HG03060 (cell line): ENCODE measurements at regions not wholly inside any gene's neighbourhood (a gene's known extent, or its start where the extent isn't known, plus 50 kb on each side); places are given as distances from the start of the nearest gene placed in this dataset.
"Not testable (repeated sequence)": the region's sequence is repeated elsewhere in the genome, so short reads cannot be mapped to it uniquely, and the experiment has no call there.

Experiments
- ATAC-seq: cut with Tn5 transposase; IDR thresholded peaks from one replicate; pipeline ENCODE4 v1.9.1; 2021; ENCODE audit warnings: low read depth, moderate number of reproducible peaks; ENCODE audit not compliant: unreplicated experiment

DNA sequence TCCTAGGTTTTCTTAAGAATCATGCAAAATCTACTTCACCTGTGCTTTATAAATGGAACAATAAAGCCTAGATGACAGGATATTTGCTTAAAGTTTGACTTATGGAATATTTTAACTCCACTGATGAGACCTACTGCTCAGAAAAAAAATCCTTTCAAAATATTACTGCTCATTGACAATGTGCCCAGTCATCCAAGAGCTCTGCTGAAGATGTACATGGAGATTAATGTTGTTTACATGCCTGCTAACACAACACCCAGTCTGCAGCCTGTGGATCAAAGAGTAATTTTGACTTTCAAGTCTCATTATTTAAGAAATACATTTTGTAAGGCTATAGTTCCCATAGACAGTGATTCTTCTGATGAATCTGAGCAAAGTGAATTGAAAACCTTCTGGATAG is 889.6 kb downstream of the CDH18 start:
- no peak for ATAC-seq

GRCh38 chr5:19099195-19099594 is 888.8 kb downstream of the CDH18 start:
- no peak for ATAC-seq

- ATAC-seq, result no peak
Measured at GRCh38 chr5:19104948-19105347, 883.1 kb downstream of the CDH18 start.

DNA sequence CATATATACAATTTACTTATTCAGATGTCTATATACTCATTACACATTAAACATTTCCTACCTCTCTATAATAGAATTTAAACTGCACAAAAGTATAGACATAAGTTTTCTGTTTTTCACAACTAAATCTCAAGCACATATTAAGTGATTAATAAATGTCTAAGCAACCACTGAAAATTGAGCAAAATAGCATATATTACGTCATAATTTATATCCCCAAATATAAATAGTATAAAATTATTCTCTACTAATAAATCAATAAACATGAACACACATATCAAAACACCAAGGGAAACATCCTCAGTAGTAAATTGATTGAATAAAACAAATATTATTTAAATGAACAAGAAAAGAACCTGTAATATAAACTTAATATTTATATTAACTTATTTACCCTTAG is 865.1 kb downstream of the CDH18 start:
- no peak for ATAC-seq

DNA sequence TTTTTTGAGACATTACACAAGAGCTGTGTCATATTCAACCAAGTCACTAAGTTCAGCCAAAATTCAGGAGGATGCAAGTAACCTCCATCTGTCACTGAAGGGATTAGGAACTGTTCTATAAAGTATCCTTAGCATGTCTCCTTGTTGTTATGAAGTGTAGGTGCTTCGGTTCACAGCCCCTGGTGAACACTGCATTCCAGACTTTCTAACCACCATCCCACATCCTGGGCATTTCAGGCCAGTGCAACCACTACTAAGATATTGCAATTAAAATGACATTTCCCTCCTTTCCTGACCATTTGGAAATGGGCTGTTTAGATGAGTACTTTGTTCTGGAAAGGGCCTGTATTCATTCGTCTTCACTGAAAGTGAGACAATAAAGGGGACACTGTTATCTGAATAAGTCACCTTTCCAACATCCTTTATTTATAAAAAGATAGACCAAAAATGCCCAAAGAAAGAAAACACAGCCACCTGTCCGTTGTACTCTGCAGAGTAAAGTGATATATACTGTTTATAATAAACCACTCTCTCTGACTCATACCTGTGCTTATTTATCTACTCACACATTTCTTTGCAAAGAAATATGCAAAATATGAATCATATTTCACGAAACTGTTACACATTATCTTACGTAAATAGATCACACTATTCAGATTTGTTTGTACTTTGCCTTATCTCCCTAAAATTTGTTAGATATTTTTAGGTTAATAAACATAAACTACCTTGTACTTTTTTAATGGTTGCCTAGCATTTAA is 861.9 kb downstream of the CDH18 start:
- ATAC-seq, result no peak

DNA sequence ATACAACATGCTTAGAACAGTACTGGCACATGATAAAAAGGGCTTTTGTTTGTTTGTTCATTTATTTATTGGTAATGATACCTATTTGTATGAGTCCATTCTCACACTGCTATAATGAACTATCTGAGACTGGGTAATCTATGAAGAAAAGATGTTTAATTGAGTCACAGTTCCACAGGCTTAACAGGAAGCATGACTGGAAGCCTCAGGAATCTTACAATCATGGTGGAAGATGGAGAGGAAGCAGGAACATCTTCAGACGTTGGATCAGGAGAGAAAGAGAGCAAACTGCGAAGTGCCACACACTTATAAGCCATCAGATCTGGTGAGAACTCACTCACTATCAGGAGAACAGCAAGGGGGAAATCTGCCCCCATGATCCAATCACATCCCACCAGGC is 847.7 kb downstream of the CDH18 start:
- no peak for ATAC-seq

GRCh38 chr5:19141937-19142524 is 846.0 kb downstream of the CDH18 start:
- not testable (repeated sequence) for ATAC-seq

DNA sequence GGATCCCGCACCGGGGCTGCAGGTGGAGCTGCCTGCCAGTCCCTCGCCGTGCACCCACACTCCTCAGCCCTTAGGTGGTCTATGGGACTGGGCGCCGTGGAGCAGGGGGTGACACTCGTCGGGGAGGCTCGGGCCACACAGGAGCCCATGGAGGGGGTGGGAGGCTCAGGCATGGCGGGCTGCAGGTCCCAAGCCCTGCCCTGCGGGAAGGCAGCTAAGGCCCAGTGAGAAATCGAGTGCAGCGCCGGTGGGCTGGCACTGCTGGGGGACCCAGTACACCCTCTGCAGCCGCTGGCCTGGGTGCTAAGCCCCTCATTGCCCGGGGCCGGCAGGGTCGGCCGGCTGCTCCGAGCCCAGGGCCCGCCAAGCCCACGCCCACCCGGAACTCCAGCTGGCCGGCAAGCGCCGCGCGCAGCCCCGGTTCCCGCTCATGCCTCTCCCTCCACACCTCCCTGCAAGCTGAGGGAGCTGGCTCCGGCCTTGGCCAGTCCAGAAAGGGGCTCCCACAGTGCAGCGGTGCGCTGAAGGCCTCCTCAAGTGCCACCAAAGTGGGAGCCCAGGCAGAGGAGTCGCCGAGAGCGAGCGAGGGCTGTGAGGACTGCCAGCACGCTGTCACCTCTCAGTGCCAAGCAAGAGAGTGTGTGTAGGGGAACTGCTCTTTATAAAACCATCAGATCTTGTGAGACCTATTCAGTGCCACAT is 845.1 kb downstream of the CDH18 start:
- not testable (repeated sequence) for ATAC-seq

DNA sequence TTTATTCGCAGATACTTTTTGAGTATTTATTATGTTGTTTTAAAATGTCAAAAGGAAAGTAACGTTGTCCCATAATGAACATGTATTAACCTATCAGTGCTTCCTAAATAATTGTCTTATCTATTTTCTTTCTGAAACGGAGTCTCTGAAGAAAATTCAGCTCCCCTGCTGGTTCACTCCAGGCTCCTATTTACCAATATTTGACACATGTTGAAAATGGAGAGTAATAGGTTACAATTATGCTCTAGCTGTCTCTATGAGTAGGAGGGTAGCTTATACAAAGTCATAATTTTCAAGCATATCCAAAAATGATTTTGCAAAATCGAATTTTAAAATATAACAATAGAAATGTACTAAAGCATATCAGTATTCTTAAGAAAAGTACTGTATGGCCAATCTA is 844.1 kb downstream of the CDH18 start:
- no peak for ATAC-seq

DNA sequence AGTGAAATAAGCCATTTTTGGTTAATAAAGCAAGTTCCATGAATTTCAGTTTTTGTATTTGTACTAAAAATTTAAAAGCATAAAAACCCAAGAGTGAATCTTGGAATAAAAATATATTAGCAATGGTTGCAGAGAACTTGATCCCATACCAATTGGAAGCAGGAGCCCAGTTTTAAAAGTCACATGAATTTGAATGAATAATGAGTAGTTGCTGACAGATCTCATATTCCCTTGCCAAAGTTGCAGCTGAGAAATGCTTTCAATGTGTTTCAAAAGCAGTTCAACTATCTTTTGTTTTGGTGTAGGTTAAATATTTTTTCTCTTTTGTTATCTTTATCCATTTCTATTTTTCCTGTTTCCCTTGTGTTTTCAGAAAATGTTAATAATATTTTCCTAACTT is 818.6 kb downstream of the CDH18 start:
- ATAC-seq, result no peak

DNA sequence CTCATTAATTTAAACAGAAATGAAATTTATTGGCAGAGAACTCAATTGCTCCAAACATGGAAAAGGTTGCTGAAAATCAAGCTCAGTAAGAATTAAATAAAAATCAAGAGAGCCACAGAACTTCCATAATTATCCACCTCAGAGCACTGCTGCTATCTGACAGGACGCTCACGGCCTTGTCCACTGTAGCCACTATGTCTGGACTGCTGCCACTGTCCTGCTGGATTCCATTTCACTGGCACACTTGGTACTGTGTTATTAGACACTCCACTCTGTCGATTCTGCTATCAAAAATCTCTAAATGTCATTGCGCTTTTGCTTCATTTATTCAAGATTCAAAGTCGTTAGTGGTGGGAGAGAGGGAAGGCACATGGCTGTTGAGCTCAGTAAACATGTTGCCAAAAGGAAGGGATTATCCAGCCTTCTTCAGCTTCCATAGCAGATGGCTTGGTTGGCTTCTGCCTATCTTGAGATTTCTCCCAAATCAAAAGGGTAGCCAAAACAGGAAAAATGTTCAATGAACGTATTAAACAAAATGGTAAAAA is 815.0 kb downstream of the CDH18 start:
- ATAC-seq, result no peak

DNA sequence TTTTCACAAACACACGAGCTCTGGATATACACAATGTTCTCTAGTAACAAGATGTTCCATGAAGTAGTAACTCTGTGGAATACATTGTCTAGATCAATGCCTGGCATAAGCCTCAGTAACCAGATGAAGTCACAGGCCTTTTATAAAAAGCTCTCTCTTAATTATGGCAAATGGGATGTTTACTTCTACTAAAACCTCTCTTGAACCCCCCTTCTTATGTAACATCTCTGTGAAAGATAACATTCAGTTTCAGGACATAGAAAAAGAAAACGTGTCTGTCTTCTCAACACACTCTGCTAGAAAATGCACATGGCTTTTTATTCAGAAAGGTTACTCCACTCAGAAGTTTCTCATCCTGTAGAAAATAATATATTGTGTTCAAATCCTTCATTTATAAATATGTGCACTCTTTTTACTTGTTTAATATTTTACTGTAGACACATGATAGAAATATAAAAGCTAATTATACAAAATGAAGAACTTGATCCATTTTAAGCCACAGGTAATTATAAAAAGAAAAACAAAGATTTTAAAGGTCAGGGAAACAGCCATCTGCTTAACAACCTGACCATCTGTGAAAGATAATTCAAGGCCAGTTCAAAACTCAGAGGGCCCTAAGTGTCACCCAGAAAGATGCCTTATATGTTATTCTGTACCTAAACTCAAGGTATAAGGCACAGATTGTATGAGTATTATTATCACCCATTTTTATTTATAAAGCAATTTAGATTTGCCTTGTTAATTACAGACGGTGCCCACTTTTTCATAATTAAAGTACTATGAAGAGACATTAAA is 812.0 kb downstream of the CDH18 start:
- ATAC-seq, result no peak

DNA sequence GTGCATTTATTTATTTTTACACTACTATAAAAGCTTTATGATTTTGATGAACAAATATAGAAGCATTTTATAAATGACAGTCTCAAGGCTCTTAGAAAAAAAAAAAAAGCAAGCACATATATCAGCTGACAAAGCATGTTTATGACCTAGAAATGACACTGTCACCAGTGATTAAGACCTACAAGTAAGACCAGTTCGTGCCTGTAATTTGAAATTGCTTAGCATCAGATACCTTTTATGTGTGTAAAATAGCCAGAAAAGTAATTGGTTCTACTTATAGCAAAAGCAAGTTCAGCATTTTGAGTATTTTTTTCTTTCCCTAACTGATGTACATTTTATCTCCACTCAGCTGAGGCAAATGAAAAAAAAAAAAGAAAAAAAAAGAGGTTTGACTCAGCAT is 808.4 kb downstream of the CDH18 start:
- ATAC-seq, result no peak

GRCh38 chr5:19189176-19189575 is 798.8 kb downstream of the CDH18 start:
- ATAC-seq, result no peak

GRCh38 chr5:19193631-19194030 is 794.4 kb downstream of the CDH18 start:
- no peak for ATAC-seq

GRCh38 chr5:19196631-19197030 is 791.4 kb downstream of the CDH18 start:
- ATAC-seq, result no peak

DNA sequence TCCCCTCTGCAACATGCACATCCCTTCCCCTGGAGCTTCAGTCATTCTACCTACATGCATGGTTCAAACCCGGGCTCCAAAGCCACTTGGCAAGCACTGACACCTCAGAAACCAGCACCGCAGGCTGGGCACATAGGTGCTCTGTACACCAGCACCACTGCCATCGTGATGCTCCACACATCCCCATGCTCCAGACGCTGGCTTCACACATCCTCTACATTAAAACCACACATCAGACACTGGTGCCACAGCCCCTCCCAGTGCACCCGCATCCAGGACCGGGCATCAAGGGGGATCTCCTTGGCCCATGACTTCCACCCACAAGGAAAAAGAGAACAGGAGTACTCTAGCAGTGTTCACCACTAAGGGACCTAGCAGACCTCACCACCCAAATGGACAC is 787.7 kb downstream of the CDH18 start:
- no peak for ATAC-seq

GRCh38 chr5:19208397-19208796 is 779.6 kb downstream of the CDH18 start:
- ATAC-seq, result no peak

DNA sequence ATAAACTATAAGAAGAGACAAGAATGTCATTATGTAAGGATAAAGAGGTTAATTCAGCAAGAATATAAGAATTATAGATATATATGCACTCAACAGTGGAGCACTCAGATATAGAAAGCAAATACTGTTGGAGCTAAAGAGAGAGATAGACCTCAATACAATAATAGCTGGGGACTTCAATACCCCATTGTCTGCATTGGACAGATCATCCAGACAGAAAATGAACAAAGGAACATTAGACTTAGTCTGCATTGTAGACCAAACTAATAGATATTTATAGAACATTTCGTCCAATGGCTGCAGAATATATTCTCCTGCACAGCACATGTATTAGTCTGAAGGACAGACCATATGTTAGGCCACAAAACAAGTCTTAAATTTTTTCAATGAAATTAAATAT is 777.1 kb downstream of the CDH18 start:
- ATAC-seq, result no peak

- no peak for ATAC-seq
Measured at GRCh38 chr5:19229179-19229835, 758.7 kb downstream of the CDH18 start.
